Gastrocnemius medialis (tissue), 4 donors: ENCODE measurements at regions not wholly inside any gene's neighbourhood (a gene's known extent, or its start where the extent isn't known, plus 50 kb on each side); places are given as distances from the start of the nearest gene placed in this dataset.

Experiments
- ATAC-seq, 2 donors: fragments of 150-250 bp; one replicate each; pipeline ENCODE4 v1.9.1; 2016
- DNase-seq, 2 donors: peaks; one replicate each; pipeline ENCODE4 v3.0.0-alpha.2; 2019
- H3K27ac ChIP-seq, 4 donors: fragments of 200-600 bp; sonication (generic); 1 replicate in 1 of 4; 2 replicates in 3 of 4; pipeline ENCODE4 v1.5.1; 2016 to 2018; ENCODE audit warnings: mild to moderate bottlenecking in 2 of 4, moderate library complexity in 1 of 4
- H3K27me3 ChIP-seq, 3 donors: fragments of 200-600 bp; sonication (generic) in 2 of 3; 1 replicate in 1 of 3; 2 replicates in 2 of 3; pipeline versions ENCODE4 v1.5.1 to v1.6.0; 2016 to 2019; ENCODE audit warnings: mild to moderate bottlenecking in 1 of 3, moderate library complexity in 1 of 3
- H3K36me3 ChIP-seq, 2 donors: fragments of 200-600 bp; sonication (generic) in 1 of 2; one replicate each; pipeline ENCODE4 v1.5.1; 2017 to 2018
- H3K4me1 ChIP-seq, 2 donors: fragments of 200-600 bp; sonication (generic) in 1 of 2; one replicate each; pipeline ENCODE4 v1.5.1; 2016 to 2017; ENCODE audit warnings: mild to moderate bottlenecking in 2 of 2
- H3K4me3 ChIP-seq, 4 donors: fragments of 200-600 bp; sonication (generic) in 3 of 4; 1 replicate in 1 of 4; 2 replicates in 3 of 4; pipeline ENCODE4 v1.5.1; 2016 to 2019; ENCODE audit warnings: mild to moderate bottlenecking in 2 of 4
- H3K9me3 ChIP-seq, 3 donors: fragments of 200-600 bp; sonication (generic) in 2 of 3; 1 replicate in 1 of 3; 2 replicates in 2 of 3; pipeline ENCODE4 v1.5.1; 2016 to 2019
- CTCF ChIP-seq, 5 experiments: fragments of 450-650 bp in 3 of 5; fragments of 200-600 bp in 2 of 5; sonication (generic) in 2 of 5; IDR thresholded peaks in 4 of 5; conservative IDR thresholded peaks in 1 of 5; 1 replicate in 4 of 5; 2 replicates in 1 of 5; pipeline ENCODE4 v1.5.1; 2016 to 2019; ENCODE audit warnings: antibody characterized with exemption in 5 of 5, mild to moderate bottlenecking in 3 of 5, moderate library complexity in 3 of 5
- POLR2A ChIP-seq, 2 donors: fragments of 450-650 bp; IDR thresholded peaks; one replicate each; pipeline ENCODE4 v1.6.1; 2017; ENCODE audit warnings: antibody characterized with exemption in 2 of 2, mild to moderate bottlenecking in 2 of 2, moderate library complexity in 2 of 2
- in situ Hi-C, 4 donors: fragments of 200-750 bp; cut with MboI; loops; one replicate each; pipeline versions ENCODE4 v1.15.0 to v1.8.0; 2017; ENCODE audit warnings: low sequenced_read_pairs in 4 of 4
- intact Hi-C: fragments of 100-400 bp; cut with DNase I; formaldehyde crosslinking; loops from one replicate; pipeline ENCODE4 v1.15.1; 2023; ENCODE audit warnings: low total_unique reads

- intact Hi-C loops, result no loop called here
- Histone ChIP-seq H3K9me3 (no peaks in the 10 kb centered on the region), H3K4me1 (no peaks in the 10 kb centered on the region), H3K36me3 (no peaks in the 10 kb centered on the region), H3K4me3 (no peak overlapping the region), H3K27ac (no peak overlapping the region), H3K27me3 (no peaks in the 10 kb centered on the region)
- DNase-seq (no peak), ATAC-seq (no peak)
- TF ChIP-seq CTCF (IDR thresholded peaks at IDR 0.05 in 4 of 5, conservative IDR thresholded peaks at IDR 0.05 in 1 of 5) (no peak), POLR2A (IDR thresholded peaks at IDR 0.05) (no peak)
- in situ Hi-C loops, result no loop called here
Observed at GRCh38 chr2:206881708-206882410, 57.5 kb upstream of the CPO start.

DNA sequence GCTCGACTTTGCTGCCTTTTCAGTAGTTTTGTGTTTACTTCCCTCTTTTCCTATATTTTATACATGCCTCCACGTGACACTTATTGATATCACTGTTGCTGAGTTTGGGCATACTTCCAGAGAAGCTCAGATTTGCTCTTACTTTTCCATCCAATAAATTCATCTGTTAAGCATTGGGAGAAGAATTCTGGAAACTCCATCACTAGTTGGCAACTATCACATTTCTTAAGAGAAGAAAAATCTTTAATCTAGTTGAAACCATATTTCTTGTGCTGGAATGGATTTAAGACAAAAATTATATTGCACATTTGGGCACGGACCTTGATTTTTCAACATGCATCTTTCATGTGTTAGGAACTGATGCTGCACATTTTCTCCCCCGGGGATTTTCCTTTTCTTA is 52.6 kb upstream of the CPO start:
- H3K36me3 ChIP-seq, result no peaks in the 10 kb centered on the region
- in situ Hi-C loops, result no loop called here
- no peak for TF ChIP-seq POLR2A (IDR thresholded peaks at IDR 0.05)
- H3K4me3 ChIP-seq, result no peak overlapping the region
- DNase-seq (no peak), ATAC-seq (no peak)
- no peak overlapping the region for H3K27ac ChIP-seq
- H3K27me3 ChIP-seq, result no peaks in the 10 kb centered on the region
- intact Hi-C loops, result no loop called here
- no peaks in the 10 kb centered on the region for H3K4me1 ChIP-seq
- H3K9me3 ChIP-seq, result no peaks in the 10 kb centered on the region

DNA sequence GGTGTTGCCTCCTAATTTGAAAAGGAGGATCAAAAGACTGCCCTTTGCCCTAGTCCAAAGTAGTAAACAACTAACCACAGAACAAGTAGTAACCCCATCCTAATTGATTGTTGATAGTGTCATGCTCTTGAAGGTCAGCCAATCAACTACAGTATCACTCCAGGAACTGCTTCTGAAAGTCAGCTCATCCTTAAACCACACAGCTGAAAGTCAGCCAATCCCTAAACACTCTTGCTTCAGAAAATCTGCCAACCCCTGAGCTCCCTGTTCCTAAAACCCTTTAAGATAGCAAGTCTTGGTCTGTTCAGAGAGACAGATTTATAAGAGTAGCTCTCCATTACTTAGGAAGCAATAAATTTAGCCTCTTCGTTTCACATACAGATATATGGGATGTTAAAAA is 51.6 kb upstream of the CPO start:
- ATAC-seq, result no peak
- Histone ChIP-seq H3K27ac (no peak overlapping the region), H3K36me3 (no peaks in the 10 kb centered on the region), H3K9me3 (no peaks in the 10 kb centered on the region), H3K27me3 (no peaks in the 10 kb centered on the region), H3K4me3 (no peak overlapping the region), H3K4me1 (no peaks in the 10 kb centered on the region)
- in situ Hi-C loops (no loop called here), intact Hi-C loops (no loop called here)
- DNase-seq, result no peak
- no peak for TF ChIP-seq CTCF (IDR thresholded peaks at IDR 0.05 in 4 of 5, conservative IDR thresholded peaks at IDR 0.05 in 1 of 5)
- TF ChIP-seq POLR2A (IDR thresholded peaks at IDR 0.05), result no peak
